DMS79 treated with DMSO at 0.1 percent for 48 hours (cell line): ENCODE measurements at regions not wholly inside any gene's neighbourhood (a gene's known extent, or its start where the extent isn't known, plus 50 kb on each side); places are given as distances from the start of the nearest gene placed in this dataset.

Source experiments
- DNase-seq: peaks from one replicate; lab custom pipeline; 2025; lab: John Stamatoyannopoulos, UW

DNA sequence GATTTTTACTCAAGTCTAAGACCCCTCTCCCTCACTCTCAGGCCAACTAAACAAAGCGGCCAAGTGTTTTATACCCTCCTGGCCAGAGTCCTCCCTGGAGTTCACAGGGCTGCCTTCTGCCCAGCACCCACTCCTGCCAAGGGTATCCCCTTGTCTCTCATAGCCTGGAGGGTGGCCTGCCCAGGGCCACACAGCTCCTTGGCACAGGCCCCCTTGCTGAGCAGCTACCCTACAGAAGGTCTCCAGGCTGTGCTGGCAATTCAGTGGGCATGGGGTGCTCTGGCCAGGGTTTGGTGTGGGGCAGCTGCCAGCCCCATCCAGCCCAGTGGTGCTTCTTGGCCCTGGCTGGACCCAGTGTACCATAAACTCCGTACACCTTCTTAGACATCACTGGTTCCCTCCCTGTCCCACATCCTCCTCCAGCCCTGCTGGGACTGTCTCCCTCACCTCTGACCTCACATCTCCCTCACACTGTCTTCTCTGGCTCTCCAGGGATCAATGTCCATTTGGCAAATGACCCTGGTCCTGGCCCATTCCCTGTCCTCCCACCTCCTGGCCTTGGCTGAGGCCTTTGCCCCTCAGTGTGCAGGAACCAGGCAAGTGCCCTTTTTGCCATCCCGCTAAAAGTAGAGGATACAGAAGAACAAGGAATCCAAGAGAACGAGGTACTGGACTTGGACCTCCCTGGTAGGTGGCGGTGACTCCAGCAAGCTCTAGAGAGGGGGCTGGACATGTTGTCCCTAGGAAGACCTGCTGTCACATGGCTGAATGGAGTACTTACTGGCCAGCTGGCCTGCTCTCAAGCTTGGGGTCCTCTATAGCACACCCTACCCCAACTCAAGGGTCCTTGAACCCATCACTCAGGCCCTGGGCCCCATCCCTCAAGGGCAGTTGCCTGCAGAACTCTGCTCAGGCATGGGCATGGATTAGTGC is 50.0 kb upstream of the TRPM1 start:
- no peak for DNase-seq

GRCh38 chr15:31153531-31153930 is 52.0 kb upstream of the TRPM1 start:
- no peak for DNase-seq

DNA sequence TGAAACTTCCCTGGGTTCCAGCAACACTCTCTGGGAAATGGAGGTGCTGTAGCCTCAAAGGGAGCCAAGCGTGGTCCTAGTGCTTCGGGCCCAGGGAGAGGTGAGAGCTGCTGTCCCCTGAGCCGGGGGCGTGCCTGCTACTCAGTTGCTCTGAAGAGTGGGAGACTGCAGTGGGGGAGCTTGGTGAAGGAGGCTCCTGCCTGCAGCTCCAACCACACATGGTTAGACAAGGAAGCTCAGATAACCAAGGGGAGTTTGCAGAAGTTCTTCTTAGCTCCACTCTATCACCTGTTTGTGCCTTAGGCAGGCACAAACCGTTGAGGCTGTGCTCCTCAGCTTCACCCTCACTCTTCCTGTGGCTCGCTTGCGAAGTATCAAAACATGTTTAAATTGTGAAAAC is 53.6 kb upstream of the TRPM1 start:
- DNase-seq: no peak

DNA sequence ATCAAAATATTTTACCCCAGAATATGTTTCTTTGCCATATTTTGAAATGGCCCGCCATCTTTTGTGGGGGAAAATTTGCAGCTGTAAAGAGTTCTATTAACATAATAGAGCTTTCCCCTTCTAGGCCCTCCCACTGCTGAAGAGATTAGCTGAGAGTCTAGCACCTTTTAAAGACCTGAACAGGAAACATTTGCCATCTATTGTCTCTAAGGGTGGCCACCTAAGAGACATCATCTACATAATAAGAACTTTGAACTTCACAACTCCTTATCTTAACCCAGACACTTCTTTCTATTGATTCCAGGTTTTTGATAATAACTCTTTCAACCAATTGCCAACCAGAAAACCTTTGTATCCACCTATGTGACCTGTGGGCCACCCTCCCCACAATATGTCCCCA is 54.7 kb upstream of the TRPM1 start:
- DNase-seq: no peak

DNA sequence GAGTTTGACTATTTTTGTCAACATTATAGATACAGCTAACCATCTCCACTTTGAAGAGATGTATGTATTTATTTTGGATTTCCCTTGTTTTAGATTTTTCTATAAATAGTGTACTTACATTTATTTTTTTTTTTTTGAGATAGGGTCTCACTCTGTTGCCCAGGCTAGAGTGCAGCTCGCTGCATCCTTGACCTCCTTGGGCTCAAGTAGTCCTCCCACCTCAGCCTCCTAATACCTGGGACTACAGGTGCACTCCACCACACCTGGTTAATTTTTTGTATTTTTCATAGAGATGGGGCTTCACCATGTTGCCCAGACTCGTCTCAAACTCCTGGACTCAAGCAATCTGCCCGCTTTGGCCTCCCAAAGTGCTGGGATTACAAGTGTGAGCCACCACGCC is 55.3 kb upstream of the TRPM1 start:
- no peak for DNase-seq

DNA sequence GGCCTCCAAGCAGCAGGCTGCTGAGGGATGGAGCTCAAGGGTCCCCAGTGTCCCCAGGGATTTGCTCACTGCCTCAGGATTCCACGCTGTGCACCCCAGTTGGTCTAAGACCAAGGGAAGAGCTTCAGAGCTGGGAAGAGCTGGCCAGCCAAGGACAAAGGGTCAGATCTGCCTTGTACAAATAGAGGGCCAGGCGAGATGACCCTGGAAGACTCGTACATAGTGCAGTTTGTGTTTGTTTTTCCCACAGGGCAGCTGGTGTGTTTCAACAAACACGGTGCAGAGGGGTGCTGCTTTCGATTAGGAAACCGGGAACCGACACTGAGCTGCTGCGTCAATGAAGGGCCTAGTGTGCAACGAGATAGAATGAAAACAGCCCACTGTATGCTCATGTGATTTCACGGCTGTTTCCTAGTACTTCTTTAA is 56.1 kb upstream of the TRPM1 start:
- no peak for DNase-seq

- no peak for DNase-seq
Observed at GRCh38 chr15:31158858-31159569, 57.5 kb upstream of the TRPM1 start.

DNA sequence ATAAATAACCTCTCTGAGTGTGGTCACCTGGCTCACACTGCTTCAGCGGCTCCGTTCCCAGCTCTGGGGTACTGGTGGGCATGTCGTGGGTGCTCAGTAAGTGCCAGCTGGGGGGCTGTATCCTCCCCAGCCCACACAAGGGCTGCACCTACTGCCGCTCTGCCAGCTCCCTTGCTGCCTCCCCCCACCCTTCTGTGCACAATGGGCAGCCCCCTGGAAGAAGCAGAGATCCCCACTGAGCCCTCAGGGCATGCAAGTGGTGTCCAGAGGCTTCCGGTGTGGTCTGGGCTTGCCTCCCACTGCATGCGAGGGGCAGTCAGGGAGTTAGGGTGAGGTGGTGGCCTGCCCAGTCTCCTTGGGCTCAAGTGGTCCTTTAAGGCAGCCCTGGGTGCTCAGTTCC is 58.3 kb upstream of the TRPM1 start:
- no peak for DNase-seq

DNA sequence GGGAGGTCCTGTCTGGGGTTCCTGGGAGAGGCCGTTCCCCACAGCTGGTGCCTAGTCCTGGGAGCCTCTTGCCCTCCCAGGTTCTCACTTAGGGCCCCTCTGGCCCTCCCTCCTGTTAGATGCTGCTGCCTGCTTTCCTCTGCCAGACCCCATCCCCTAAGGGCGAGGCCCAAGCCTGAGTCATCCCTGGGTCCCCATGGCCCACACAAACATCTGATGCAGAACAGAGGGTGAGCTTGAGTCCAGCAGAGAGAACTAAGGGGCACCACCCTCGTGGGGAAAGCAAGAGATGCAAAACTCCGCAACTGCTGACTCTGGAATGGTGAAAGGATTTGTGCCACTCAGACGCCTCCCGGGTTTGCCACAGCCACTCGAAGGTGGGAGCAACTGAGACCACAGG is 58.8 kb upstream of the TRPM1 start:
- no peak for DNase-seq

- DNase-seq: no peak
Observed at GRCh38 chr15:31160740-31161495, 59.4 kb upstream of the TRPM1 start.

DNA sequence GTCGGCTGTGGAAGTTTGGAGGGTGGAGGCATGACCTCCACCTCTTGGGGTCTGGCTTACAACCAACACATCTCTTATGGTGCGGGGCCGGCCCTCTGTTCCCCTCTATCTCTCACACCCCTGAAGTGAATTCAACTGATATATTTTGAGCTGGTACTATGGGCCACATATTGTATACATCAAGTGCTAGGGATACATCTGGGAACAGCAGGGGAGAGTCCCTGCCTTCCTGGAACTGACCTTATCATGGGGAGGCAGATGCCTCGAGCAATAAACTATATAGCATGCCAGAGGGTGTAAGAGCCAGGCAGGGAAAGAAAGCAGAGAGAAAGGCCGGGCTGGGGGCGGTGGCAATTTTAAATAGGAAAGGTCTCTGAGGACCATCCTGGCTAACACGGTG is 60.4 kb upstream of the TRPM1 start:
- no peak for DNase-seq

GRCh38 chr15:31162721-31163510 is 61.4 kb upstream of the TRPM1 start:
- no peak for DNase-seq

DNA sequence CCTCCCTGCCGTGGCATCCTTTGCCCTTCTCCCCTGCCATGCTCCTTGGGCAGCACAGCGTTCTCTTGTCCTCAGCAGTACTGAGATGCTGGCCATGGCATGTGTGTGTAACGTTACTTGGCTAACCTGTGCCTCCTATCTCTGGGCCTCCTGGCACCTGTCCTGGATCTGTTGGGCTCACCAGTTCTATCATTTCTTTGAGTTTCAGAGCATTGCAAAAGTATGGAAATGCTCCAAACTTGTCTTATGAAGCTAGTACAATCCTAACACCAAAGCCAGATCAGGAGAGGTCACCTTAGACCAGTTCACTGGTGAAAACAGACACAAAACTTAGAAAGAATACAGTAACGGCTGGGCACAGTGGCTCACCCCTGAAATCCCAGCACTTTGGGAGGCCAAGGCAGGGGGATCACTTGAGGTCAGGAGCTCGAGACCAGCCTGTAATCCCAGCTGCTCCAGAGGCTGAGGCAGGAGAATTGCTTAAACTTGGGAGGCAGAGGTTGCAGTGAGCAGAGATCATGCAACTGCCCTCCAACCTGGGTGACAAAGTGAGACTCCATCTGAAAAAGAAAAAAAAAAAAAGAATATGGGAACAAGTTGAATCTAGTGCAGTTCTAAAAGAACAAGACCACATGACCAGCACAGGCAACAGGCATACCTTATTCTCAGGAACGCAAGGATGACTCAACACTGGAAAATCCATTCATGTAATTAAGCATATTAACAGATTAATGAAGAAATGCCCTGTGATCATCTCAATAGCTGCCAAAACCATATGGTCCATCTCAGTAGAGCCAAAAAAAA is 62.4 kb upstream of the TRPM1 start:
- no peak for DNase-seq

- no peak for DNase-seq
Observed at GRCh38 chr15:31164573-31164912, 63.0 kb upstream of the TRPM1 start.

DNA sequence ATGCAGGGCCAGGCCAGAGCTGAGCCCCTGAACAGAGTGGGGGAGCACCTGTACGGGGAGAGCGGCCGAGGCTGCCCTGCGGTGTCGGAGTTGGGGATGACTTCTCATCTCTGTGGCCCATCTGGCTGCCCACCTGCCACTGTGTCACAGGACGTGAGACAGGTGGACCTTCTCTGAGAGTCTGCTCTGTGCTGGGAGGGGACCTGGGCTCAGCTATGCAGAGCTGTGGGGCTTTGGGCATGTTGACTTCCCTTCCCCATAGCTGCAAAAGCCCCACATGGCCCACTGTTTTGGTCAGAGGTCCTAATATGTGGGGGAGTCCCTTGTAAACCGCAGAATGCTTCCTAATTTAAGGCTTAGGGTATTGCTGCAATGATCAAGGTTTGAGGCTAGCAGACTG is 68.0 kb upstream of the TRPM1 start:
- no peak for DNase-seq

DNA sequence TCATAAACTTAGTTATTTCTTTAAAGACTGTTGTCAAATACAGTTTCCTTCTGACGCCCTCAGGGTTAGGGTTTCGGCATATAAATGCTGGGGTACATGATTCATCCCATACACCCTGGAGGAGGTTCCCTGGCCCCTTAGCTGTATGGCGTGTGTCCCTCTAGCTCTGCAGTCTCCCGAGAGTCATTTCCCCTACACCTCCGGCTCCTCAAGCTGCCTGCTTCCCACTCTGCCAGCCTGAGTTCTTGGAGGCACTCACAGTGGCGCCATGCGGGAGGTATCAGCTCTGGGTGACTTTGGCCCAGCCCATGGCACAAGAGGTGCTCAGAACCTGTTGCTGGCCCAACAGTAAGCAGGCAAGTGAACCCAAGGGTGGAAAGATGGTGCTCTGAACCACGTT is 70.2 kb upstream of the TRPM1 start:
- DNase-seq: no peak

- no peak for DNase-seq
Observed at GRCh38 chr15:31172606-31173005, 71.1 kb upstream of the TRPM1 start.

- no peak for DNase-seq
Observed at GRCh38 chr15:31173790-31174450, 72.4 kb upstream of the TRPM1 start.

DNA sequence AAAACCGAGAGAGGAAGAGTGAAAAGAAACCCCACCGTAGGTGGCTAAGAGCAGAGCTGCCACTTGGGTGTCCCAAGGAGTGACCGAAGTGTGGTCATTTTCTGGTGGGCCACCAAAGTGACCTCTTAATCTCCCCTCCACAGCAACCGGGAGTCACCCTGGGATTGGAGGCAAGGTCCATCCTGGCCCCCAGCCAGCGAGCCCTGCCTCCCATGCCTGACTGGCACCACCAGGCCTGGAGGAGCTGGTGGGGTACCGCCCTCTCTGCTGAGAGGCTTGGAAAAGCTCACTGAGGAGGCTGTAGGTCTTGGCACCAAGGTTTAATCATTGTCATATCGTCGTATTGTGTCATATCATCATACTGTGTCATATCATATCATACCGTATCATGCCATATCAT is 74.0 kb upstream of the TRPM1 start:
- no peak for DNase-seq

- DNase-seq: no peak
Observed at GRCh38 chr15:31177951-31178350, 76.4 kb upstream of the TRPM1 start.

DNA sequence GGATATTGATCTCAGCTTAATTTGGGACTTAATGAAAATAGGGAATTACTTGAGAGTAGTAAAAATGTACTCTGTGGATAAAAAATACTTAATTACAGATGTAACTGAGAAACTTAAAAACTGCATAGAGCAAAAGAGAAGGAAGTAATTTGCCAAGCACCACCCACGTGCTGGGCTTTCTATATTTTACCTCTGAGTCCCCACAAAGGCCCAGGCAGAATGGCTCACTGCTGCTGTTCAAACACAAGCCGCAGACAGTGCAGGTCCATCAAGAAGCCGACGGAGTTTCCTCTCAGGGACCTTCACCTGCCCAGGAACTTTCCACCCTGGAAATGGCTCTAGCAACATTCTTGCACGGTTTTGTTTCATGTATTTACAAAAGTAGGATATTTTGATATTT is 77.2 kb upstream of the TRPM1 start:
- no peak for DNase-seq
